ENCODE measurements at regions not wholly inside any gene's neighbourhood (a gene's known extent, or its start where the extent isn't known, plus 50 kb on each side); places are given as distances from the start of the nearest gene placed in this dataset.

GRCh38 chr2:184416146-184416913, 182.0 kb upstream of the ZNF804A start:
- no peaks in the 10 kb centered on the region for H3K9me3 ChIP-seq (ENCODE audit: control insufficient read depth in 1 of 2, insufficient read depth in 1 of 2, low read depth in 1 of 2, low read length in 2 of 2)
- H3K4me1 ChIP-seq (ENCODE audit: control insufficient read depth in 1 of 2, insufficient read depth in 2 of 2, low read length in 2 of 2): no peaks in the 10 kb centered on the region
- ATAC-seq: no peak
- H3K4me3 ChIP-seq (replicated peaks in 1 of 2; ENCODE audit: low read depth in 1 of 2, low read length in 2 of 2): no peak overlapping the region
- H3K9ac ChIP-seq (ENCODE audit: low read length): no peak overlapping the region
- no peak for TF ChIP-seq FOSL1 (IDR thresholded peaks at IDR 0.05; ENCODE audit: low read depth)
- no peak for TF ChIP-seq JUND (IDR thresholded peaks at IDR 0.05)
- no peak for TF ChIP-seq ELF1 (IDR thresholded peaks at IDR 0.05; ENCODE audit: borderline replicate concordance, low read depth)
- no peak for TF ChIP-seq TCF7L2 (IDR thresholded peaks at IDR 0.05; ENCODE audit: borderline replicate concordance, extremely low read depth, insufficient read depth, insufficient read length)
- TF ChIP-seq, protein P1, sequence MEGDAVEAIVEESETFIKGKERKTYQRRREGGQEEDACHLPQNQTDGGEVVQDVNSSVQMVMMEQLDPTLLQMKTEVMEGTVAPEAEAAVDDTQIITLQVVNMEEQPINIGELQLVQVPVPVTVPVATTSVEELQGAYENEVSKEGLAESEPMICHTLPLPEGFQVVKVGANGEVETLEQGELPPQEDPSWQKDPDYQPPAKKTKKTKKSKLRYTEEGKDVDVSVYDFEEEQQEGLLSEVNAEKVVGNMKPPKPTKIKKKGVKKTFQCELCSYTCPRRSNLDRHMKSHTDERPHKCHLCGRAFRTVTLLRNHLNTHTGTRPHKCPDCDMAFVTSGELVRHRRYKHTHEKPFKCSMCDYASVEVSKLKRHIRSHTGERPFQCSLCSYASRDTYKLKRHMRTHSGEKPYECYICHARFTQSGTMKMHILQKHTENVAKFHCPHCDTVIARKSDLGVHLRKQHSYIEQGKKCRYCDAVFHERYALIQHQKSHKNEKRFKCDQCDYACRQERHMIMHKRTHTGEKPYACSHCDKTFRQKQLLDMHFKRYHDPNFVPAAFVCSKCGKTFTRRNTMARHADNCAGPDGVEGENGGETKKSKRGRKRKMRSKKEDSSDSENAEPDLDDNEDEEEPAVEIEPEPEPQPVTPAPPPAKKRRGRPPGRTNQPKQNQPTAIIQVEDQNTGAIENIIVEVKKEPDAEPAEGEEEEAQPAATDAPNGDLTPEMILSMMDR (IDR thresholded peaks at IDR 0.05 in 2 of 3, conservative IDR thresholded peaks at IDR 0.05 in 1 of 3; ENCODE audit: borderline replicate concordance in 1 of 3, insufficient read depth in 1 of 3, low read depth in 2 of 3, low read length in 2 of 3): no peak
- no peak for TF ChIP-seq POLR2A (IDR thresholded peaks at IDR 0.05; ENCODE audit: borderline replicate concordance, extremely low read depth, insufficient read depth, insufficient read length)
- no peak for TF ChIP-seq SIN3A (IDR thresholded peaks at IDR 0.05; ENCODE audit: low read depth)
- TF ChIP-seq SRF (IDR thresholded peaks at IDR 0.05; ENCODE audit: low read depth): no peak
- no peak for TF ChIP-seq SP1 (IDR thresholded peaks at IDR 0.05; ENCODE audit: low read depth)
- TF ChIP-seq RAD21 (IDR thresholded peaks at IDR 0.05; ENCODE audit: low read depth): no peak
- no peak for TF ChIP-seq ZFX (IDR thresholded peaks at IDR 0.05)
- TF ChIP-seq EGR1 (IDR thresholded peaks at IDR 0.05; ENCODE audit: low read depth): no peak
- H3K27me3 ChIP-seq (ENCODE audit: insufficient read depth, low read length): no peaks in the 10 kb centered on the region
- no peak overlapping the region for H2AFZ ChIP-seq (ENCODE audit: low read depth, low read length, poor library complexity, severe bottlenecking)
- CTCF ChIA-PET: no interaction called here
- BruUV-seq (replicated peaks): no TSS peak
- H3K79me2 ChIP-seq (ENCODE audit: insufficient read depth, low read length): no peaks in the 10 kb centered on the region
- no peak overlapping the region for H3K27ac ChIP-seq (ENCODE audit: low read depth, low read length)
- POLR2A ChIA-PET: no interaction called here
- H3K9me2 ChIP-seq (ENCODE audit: insufficient read depth): no peaks in the 10 kb centered on the region
- RAD21 ChIA-PET (ENCODE audit: low non-redundant PET in 1 of 2, low total read pairs in 2 of 2, uncharacterized antibody in 2 of 2, unreplicated experiment in 2 of 2): no interaction called here
- no peak overlapping the region for H3K4me2 ChIP-seq (ENCODE audit: low read length)
- H4K20me1 ChIP-seq (ENCODE audit: insufficient read depth): no peaks in the 10 kb centered on the region
- intact Hi-C loops (cut with micrococcal nuclease): no loop called here
- DNase-seq (ENCODE audit: low read depth, low spot score): no peak
- H3K36me3 ChIP-seq (ENCODE audit: control insufficient read depth in 1 of 2, insufficient read depth in 2 of 2, low read length in 2 of 2): no peaks in the 10 kb centered on the region
